GM19395 (cell line): ENCODE measurements at regions not wholly inside any gene's neighbourhood (a gene's known extent, or its start where the extent isn't known, plus 50 kb on each side); places are given as distances from the start of the nearest gene placed in this dataset.

ENCODE experiments used
- ATAC-seq: cut with Tn5 transposase; IDR thresholded peaks from one replicate; pipeline ENCODE4 v1.9.1; 2021; ENCODE audit warnings: mild to moderate bottlenecking, moderate library complexity; ENCODE audit not compliant: unreplicated experiment

GRCh38 chr21:35335951-35336446 lies 286.9 kb upstream of the RUNX1 start:
- no peak for ATAC-seq

GRCh38 chr21:35333831-35334618 lies 284.9 kb upstream of the RUNX1 start:
- no peak for ATAC-seq

GRCh38 chr21:35332841-35333426 lies 283.8 kb upstream of the RUNX1 start:
- no peak for ATAC-seq

- no peak for ATAC-seq
Measured at GRCh38 chr21:35329940-35330660, 281.0 kb upstream of the RUNX1 start.

- ATAC-seq = no peak
Measured at GRCh38 chr21:35328856-35329455, 279.9 kb upstream of the RUNX1 start.

GRCh38 chr21:35326677-35327076 lies 277.6 kb upstream of the RUNX1 start:
- ATAC-seq = no peak

- ATAC-seq = no peak
Measured at GRCh38 chr21:35325953-35326352, 276.9 kb upstream of the RUNX1 start.

GRCh38 chr21:35324372-35325220 lies 275.5 kb upstream of the RUNX1 start:
- ATAC-seq = no peak

- ATAC-seq = no peak
Measured at GRCh38 chr21:35323947-35324346, 274.8 kb upstream of the RUNX1 start.

- no peak for ATAC-seq
Measured at GRCh38 chr21:35321322-35322200, 272.5 kb upstream of the RUNX1 start.

- ATAC-seq = no peak
Measured at GRCh38 chr21:35319684-35320283, 270.7 kb upstream of the RUNX1 start.

GRCh38 chr21:35316933-35317332 lies 267.8 kb upstream of the RUNX1 start:
- ATAC-seq = no peak

GRCh38 chr21:35316456-35316855 lies 267.4 kb upstream of the RUNX1 start:
- ATAC-seq = no peak

- no peak for ATAC-seq
Measured at GRCh38 chr21:35314857-35315582, 265.9 kb upstream of the RUNX1 start.

GRCh38 chr21:35311985-35312384 lies 262.9 kb upstream of the RUNX1 start:
- no peak for ATAC-seq

- ATAC-seq = no peak
Measured at GRCh38 chr21:35309316-35309715, 260.2 kb upstream of the RUNX1 start.

- no peak for ATAC-seq
Measured at GRCh38 chr21:35303085-35303484, 254.0 kb upstream of the RUNX1 start.

GRCh38 chr21:35298757-35299156 lies 249.7 kb upstream of the RUNX1 start:
- no peak for ATAC-seq
